ENCODE measurements at regions not wholly inside any gene's neighbourhood (a gene's known extent, or its start where the extent isn't known, plus 50 kb on each side); places are given as distances from the start of the nearest gene placed in this dataset.

GRCh38 chr14:62098357-62098756 lies 336.1 kb downstream of the SNAPC1 start:
- DNase-seq (ENCODE audit: extremely low spot score): no peak
- no peak for TF ChIP-seq FOXM1 (IDR thresholded peaks at IDR 0.05; ENCODE audit: borderline replicate concordance)
- TF ChIP-seq CTBP1 (IDR thresholded peaks at IDR 0.05; ENCODE audit: borderline replicate concordance): no peak
- TF ChIP-seq ZNF384 (IDR thresholded peaks at IDR 0.05): no peak
- no peak for TF ChIP-seq BHLHE40 (IDR thresholded peaks at IDR 0.05; ENCODE audit: borderline replicate concordance)
- TF ChIP-seq FOXA1 (IDR thresholded peaks at IDR 0.05): no peak
- TF ChIP-seq TARDBP (IDR thresholded peaks at IDR 0.05): no peak
- no peak for TF ChIP-seq SUZ12 (IDR thresholded peaks at IDR 0.05)
- no peak for TF ChIP-seq PKNOX1 (IDR thresholded peaks at IDR 0.05)
- no peak for TF ChIP-seq HDGF (IDR thresholded peaks at IDR 0.05; ENCODE audit: borderline replicate concordance)
- TF ChIP-seq FOXK2 (IDR thresholded peaks at IDR 0.05): no peak
- TF ChIP-seq LEF1 (IDR thresholded peaks at IDR 0.05; ENCODE audit: borderline replicate concordance): no peak
- no peak for TF ChIP-seq NFRKB (IDR thresholded peaks at IDR 0.05)
- TF ChIP-seq ARNT (IDR thresholded peaks at IDR 0.05): no peak
- TF ChIP-seq L3MBTL2 (conservative IDR thresholded peaks at IDR 0.05): no peak
- ChIA-PET POLR2A (no interaction called here), CTCF (no interaction called here)

DNA sequence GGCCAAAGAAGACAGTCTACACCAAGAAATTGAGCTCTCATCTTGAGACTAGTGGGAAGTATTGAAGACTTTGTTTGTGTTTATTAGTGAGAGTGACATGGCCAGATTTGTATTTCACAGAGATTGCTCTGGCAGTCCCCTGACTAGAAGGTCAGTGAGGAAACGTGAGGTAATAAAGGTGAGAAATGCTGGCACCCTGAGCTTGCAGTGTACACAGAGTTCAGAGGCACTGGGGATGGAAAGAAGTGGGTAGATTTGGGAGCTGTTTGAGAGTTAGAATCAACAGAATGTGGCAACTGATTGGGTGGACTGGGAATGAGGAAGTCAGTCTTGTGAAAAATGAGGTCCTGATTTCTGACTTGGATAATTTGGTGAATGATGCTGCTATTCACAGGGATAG lies 336.9 kb downstream of the SNAPC1 start:
- no peak for TF ChIP-seq ARNT (IDR thresholded peaks at IDR 0.05)
- TF ChIP-seq SUZ12 (IDR thresholded peaks at IDR 0.05): no peak
- TF ChIP-seq BHLHE40 (IDR thresholded peaks at IDR 0.05; ENCODE audit: borderline replicate concordance): no peak
- TF ChIP-seq HDGF (IDR thresholded peaks at IDR 0.05; ENCODE audit: borderline replicate concordance): no peak
- no peak for TF ChIP-seq PKNOX1 (IDR thresholded peaks at IDR 0.05)
- TF ChIP-seq ZNF384 (IDR thresholded peaks at IDR 0.05): no peak
- TF ChIP-seq ELF4 (IDR thresholded peaks at IDR 0.05): no peak
- no peak for TF ChIP-seq FOXK2 (IDR thresholded peaks at IDR 0.05)
- no peak for TF ChIP-seq LEF1 (IDR thresholded peaks at IDR 0.05; ENCODE audit: borderline replicate concordance)
- TF ChIP-seq FOXM1 (IDR thresholded peaks at IDR 0.05; ENCODE audit: borderline replicate concordance): no peak
- POLR2A ChIA-PET: no interaction called here
- no peak for DNase-seq (ENCODE audit: extremely low spot score)
- CTCF ChIA-PET: no interaction called here

- ChIA-PET POLR2A (no interaction called here), CTCF (no interaction called here)
- no peak for DNase-seq (ENCODE audit: extremely low spot score)
- TF ChIP-seq BHLHE40 (IDR thresholded peaks at IDR 0.05; ENCODE audit: borderline replicate concordance) (no peak), FOXA1 (IDR thresholded peaks at IDR 0.05) (no peak), SP1 (IDR thresholded peaks at IDR 0.05) (no peak), TARDBP (IDR thresholded peaks at IDR 0.05) (no peak), L3MBTL2 (conservative IDR thresholded peaks at IDR 0.05) (no peak), NFRKB (IDR thresholded peaks at IDR 0.05) (no peak), CTBP1 (IDR thresholded peaks at IDR 0.05; ENCODE audit: borderline replicate concordance) (no peak), ELF4 (IDR thresholded peaks at IDR 0.05) (no peak), SUZ12 (IDR thresholded peaks at IDR 0.05) (no peak), ARNT (IDR thresholded peaks at IDR 0.05) (no peak), ZNF384 (IDR thresholded peaks at IDR 0.05) (no peak), PKNOX1 (IDR thresholded peaks at IDR 0.05) (no peak), HDGF (IDR thresholded peaks at IDR 0.05; ENCODE audit: borderline replicate concordance) (no peak), FOXM1 (IDR thresholded peaks at IDR 0.05; ENCODE audit: borderline replicate concordance) (no peak)
These were observed 339.0 kb downstream of the SNAPC1 start for GRCh38 chr14:62101189-62101588.

DNA sequence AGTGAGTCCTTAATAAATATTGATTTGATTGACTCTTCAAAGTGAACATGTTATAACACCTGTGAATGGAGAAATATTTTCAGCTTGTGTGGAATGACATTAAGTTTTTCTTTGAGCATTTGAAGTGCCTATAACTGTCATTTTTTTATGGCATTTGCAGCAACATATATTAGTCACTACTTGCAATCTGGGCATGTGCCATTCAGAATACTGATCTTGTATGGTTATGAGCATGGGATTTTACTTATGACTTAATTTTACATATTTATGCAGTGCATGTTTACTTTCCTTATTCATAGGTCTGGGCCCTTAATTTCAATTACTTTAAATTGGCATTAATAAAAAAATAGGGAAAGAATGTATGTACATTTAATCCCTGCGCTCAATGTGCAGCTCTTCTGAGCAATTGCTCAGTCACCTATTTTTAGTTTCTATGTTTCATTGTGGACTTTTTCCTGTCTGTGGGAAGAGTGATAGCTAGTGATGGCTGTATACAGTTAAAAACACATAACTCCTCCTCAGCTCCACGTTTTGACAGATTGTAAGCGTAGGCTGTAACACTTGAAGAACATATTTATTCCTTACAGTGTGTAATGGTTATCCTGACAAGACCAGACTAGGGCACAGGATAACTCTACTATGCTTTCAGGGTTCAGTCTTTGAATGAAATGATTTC lies 339.6 kb downstream of the SNAPC1 start:
- POLR2A ChIA-PET: no interaction called here

DNA sequence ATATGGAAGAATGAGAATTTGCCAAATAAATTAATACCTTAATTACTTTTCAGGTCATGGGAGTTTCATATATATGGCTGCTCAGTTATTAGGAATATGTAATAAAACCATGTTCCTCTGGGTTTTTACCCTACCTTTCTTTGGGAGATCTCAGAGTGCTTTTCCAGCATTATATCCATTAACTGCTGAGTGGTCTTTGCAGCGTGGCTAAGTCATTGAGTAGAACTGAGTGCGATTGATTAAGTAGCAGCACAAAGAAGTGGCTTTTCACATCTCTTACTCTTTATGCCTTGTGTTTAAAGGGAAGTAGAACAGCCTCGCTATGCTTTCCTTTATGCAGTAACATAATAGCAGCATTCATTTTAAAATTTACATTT lies 340.1 kb downstream of the SNAPC1 start:
- DNase-seq (ENCODE audit: extremely low spot score): no peak
- ChIA-PET CTCF (no interaction called here), POLR2A (no interaction called here)
- TF ChIP-seq SUZ12 (IDR thresholded peaks at IDR 0.05): no peak
- TF ChIP-seq HDGF (IDR thresholded peaks at IDR 0.05; ENCODE audit: borderline replicate concordance): no peak
- TF ChIP-seq BHLHE40 (IDR thresholded peaks at IDR 0.05; ENCODE audit: borderline replicate concordance): no peak
- TF ChIP-seq SP1 (IDR thresholded peaks at IDR 0.05): no peak
- no peak for TF ChIP-seq LEF1 (IDR thresholded peaks at IDR 0.05; ENCODE audit: borderline replicate concordance)
- TF ChIP-seq CTBP1 (IDR thresholded peaks at IDR 0.05; ENCODE audit: borderline replicate concordance): no peak
- no peak for TF ChIP-seq ARNT (IDR thresholded peaks at IDR 0.05)
- no peak for TF ChIP-seq PKNOX1 (IDR thresholded peaks at IDR 0.05)
- no peak for TF ChIP-seq FOXM1 (IDR thresholded peaks at IDR 0.05; ENCODE audit: borderline replicate concordance)
- TF ChIP-seq TARDBP (IDR thresholded peaks at IDR 0.05): no peak
- no peak for TF ChIP-seq NFRKB (IDR thresholded peaks at IDR 0.05)
- TF ChIP-seq FOXK2 (IDR thresholded peaks at IDR 0.05): no peak
- TF ChIP-seq ZNF384 (IDR thresholded peaks at IDR 0.05): no peak
- TF ChIP-seq ELF4 (IDR thresholded peaks at IDR 0.05): no peak
- no peak for TF ChIP-seq L3MBTL2 (conservative IDR thresholded peaks at IDR 0.05)
- no peak for TF ChIP-seq FOXA1 (IDR thresholded peaks at IDR 0.05)

More for the DNA sequence above, 339.6 kb downstream of the SNAPC1 start:
- DNase-seq (ENCODE audit: extremely low spot score): no peak
- CTCF ChIA-PET: no interaction called here
- TF ChIP-seq SP1 (IDR thresholded peaks at IDR 0.05) (no peak), FOXK2 (IDR thresholded peaks at IDR 0.05) (no peak), CTBP1 (IDR thresholded peaks at IDR 0.05; ENCODE audit: borderline replicate concordance) (no peak), ZNF384 (IDR thresholded peaks at IDR 0.05) (no peak), LEF1 (IDR thresholded peaks at IDR 0.05; ENCODE audit: borderline replicate concordance) (no peak), ARNT (IDR thresholded peaks at IDR 0.05) (no peak), FOXM1 (IDR thresholded peaks at IDR 0.05; ENCODE audit: borderline replicate concordance) (no peak), FOXA1 (IDR thresholded peaks at IDR 0.05) (no peak), L3MBTL2 (conservative IDR thresholded peaks at IDR 0.05) (no peak), BHLHE40 (IDR thresholded peaks at IDR 0.05; ENCODE audit: borderline replicate concordance) (no peak), SUZ12 (IDR thresholded peaks at IDR 0.05) (no peak), TARDBP (IDR thresholded peaks at IDR 0.05) (no peak), PKNOX1 (IDR thresholded peaks at IDR 0.05) (no peak), NFRKB (IDR thresholded peaks at IDR 0.05) (no peak), ELF4 (IDR thresholded peaks at IDR 0.05) (no peak), HDGF (IDR thresholded peaks at IDR 0.05; ENCODE audit: borderline replicate concordance) (no peak)

All from HEK293T (cell line).